ENCODE measurements at regions not wholly inside any gene's neighbourhood (a gene's known extent, or its start where the extent isn't known, plus 50 kb on each side); places are given as distances from the start of the nearest gene placed in this dataset.

- TF ChIP-seq YY1 (IDR thresholded peaks at IDR 0.05; ENCODE audit: insufficient read depth, insufficient read length) (no peak), ZNF274 (IDR thresholded peaks at IDR 0.05; ENCODE audit: low read depth, low read length) (no peak), SUZ12 (IDR thresholded peaks at IDR 0.05; ENCODE audit: extremely low read depth, insufficient read depth, insufficient read length) (no peak)
Measured at GRCh38 chr7:45460379-45460778, 113.8 kb upstream of the ADCY1 start.
